GDM1 (cell line): ENCODE measurements at regions not wholly inside any gene's neighbourhood (a gene's known extent, or its start where the extent isn't known, plus 50 kb on each side); places are given as distances from the start of the nearest gene placed in this dataset.
"Not testable (repeated sequence)": the region's sequence is repeated elsewhere in the genome, so short reads cannot be mapped to it uniquely, and the experiment has no call there.

Experiments
- DNase-seq: peaks from one replicate; lab custom pipeline; 2025; lab: John Stamatoyannopoulos, UW

- no peak for DNase-seq
Observed at GRCh38 chr7:35909870-35910357, 109.1 kb downstream of the SEPTIN7 start.

DNA sequence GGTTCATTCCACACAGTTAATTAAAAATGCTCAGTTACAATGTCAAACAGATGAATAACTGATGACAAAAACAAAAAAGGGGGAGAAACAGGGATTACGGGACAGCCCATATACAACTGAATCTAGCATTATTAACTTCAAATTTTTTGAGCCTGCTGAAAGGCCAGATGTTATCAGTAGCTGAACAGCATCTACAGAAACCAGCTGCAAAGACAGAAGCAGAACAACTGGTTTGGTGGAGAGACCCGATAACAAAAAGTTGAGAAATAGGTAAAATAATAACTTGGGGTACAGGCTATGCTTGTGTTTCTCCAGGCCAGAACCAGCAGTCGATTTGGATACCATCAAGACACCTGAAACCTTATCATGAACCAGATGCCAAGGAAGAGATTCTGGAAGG, 109.8 kb downstream of the SEPTIN7 start:
- DNase-seq = not testable (repeated sequence)

DNA sequence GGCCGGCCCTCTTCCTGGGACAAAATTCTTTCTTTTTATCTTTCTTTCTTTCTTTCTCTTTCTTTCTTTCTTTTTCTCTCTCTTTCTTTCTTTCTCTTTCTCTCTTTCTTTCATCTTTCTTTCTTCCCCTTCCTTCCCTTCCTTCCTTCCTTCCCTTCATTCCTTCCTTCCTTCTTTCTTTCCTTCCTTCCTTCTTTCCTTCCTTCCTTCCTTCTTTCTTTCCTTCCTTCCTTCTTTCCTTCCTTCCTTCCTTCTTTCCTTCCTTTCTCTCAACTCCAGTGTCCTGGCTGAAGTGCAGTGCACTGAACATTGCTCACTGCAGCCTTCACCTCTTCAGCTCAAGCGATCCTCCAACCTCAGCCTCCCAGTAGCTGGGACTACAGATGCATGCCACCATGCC, 112.5 kb downstream of the SEPTIN7 start:
- not testable (repeated sequence) for DNase-seq

- DNase-seq = not testable (repeated sequence)
Observed at GRCh38 chr7:35914214-35914613, 113.4 kb downstream of the SEPTIN7 start.

DNA sequence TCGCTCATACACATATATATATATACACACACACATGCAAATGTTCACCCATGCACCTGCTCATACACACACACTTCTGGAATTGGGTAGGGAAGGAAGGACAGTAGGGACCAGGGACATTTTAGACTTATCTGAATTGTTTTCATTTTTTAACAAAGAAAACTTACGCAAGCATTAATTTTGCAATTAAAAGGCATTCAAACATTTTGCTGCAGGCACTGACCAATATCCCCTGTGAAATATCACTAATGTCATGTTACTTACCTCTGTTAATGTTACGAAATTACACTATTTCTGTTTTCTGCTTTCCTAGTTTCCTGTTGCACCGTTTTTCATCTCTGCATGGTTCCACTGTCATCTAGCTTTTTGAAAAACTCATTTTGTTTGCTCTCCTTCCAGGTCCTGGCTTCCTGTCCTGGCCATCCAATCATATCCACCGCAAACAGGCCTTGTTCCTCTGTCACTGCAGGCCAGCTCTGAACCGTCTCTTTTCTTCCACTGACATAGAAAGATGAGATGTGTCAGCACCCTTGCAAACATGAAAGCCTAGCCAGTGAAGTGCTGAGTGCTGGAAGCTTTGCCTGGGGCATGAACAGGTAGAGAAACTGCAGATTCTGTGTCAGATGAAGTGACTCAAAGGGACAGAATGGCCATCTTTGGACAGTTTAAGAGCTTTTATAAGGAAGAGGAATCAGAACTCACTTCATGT, 114.5 kb downstream of the SEPTIN7 start:
- DNase-seq = not testable (repeated sequence)

- DNase-seq = not testable (repeated sequence)
Observed at GRCh38 chr7:35918217-35918616, 117.4 kb downstream of the SEPTIN7 start.

GRCh38 chr7:35919607-35920006, 118.8 kb downstream of the SEPTIN7 start:
- DNase-seq = not testable (repeated sequence)

DNA sequence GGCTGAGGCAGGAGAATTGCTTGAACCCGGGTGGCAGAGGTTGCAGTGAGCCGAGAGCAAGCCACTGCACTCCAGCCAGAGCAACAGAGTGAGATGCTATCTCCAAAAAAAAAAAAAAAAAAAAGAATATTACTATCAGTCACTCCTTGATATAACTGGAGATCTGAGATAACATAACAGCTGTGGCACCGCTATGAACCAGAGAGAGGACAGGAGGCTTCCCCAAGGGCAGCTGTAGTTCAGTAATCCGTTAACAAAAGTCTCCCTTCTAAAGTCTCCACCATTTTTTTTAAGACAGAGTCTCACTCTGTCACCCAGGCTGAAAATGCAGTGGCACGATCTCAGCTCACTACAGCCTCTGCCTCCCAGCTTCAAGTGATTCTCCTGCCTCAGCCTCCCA, 120.5 kb downstream of the SEPTIN7 start:
- not testable (repeated sequence) for DNase-seq

GRCh38 chr7:35924668-35925067, 123.8 kb downstream of the SEPTIN7 start:
- DNase-seq = not testable (repeated sequence)

GRCh38 chr7:35926966-35927365, 126.1 kb downstream of the SEPTIN7 start:
- DNase-seq = not testable (repeated sequence)

DNA sequence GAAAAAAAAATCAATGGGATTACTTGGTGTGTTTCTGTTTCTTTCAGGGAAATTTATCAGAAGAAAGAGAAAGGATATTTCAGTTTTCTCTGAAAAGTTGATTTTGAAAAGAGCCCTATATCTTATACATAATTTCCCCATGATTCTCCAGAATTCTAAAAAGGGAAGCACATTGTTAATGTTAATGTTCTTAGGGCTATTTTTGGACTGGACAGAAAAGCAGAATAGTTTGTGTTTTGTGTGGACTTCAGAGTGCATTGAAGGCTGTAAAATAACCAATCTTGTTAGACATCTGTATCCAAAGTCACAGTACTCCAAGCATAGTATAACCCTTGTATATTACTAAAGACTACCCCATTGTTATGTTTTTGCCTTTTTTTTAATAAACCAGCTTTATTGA, 130.3 kb downstream of the SEPTIN7 start:
- DNase-seq = not testable (repeated sequence)

DNA sequence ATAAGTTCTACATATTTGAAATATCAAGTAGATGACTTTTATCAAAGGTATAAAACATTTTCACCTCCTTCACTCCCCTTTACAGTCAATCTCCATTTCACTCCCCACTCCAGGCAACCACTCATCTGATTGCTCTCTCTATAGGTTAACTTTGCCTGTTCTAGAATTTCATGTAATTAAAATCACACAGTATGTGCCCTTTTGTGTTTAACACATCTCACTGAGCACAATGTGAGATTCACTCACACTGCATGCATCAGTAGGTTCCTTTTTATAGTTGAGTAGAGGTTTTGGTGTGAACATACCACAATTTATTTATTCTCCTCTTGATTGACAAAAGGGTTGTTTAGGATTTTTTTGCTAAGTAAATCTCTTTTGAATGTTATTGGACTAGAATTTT, 130.7 kb downstream of the SEPTIN7 start:
- DNase-seq = not testable (repeated sequence)

DNA sequence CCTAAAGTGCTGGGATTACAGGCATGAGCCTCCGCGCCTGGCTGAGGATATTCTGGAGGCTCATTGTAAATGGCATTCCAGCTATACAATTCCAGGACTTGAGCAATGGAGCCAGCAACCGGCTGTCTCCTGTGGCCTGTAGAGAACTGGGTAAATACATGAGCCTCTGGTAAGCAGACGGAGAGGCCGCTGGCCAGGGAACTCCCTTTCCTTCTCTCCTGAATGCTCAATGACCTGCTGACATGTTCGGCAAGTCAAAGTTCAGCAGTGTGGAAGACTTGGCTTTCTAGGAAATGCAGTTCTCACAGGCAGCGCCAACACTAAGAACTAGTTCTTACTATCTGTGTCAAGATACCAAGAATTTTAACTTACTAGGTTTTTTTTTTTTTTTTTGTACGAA, 139.8 kb downstream of the SEPTIN7 start:
- not testable (repeated sequence) for DNase-seq

- DNase-seq = not testable (repeated sequence)
Observed at GRCh38 chr7:35945621-35946020, 144.8 kb downstream of the SEPTIN7 start.

GRCh38 chr7:35955735-35956134, 154.9 kb downstream of the SEPTIN7 start:
- not testable (repeated sequence) for DNase-seq

- DNase-seq = not testable (repeated sequence)
Observed at GRCh38 chr7:35956988-35957387, 156.1 kb downstream of the SEPTIN7 start.

DNA sequence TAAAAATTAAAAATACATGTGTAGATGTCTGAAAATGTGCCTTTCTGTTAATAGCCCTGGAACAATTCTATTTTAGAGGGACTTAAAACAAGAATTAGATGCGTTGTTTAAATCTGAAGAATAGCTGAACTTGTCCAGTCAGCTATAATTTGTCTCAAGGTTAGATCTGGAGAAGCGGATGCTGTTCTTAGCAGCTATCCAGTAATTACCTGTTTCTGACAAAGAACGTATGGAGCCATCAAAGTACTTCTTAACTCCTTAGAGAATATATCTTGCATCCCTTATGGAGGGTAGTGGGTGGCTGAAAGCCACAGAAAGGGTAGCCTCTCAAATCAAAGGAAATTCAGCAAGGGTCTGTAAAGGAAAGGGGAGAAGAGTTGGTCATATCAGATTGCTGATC, 160.4 kb downstream of the SEPTIN7 start:
- not testable (repeated sequence) for DNase-seq

DNA sequence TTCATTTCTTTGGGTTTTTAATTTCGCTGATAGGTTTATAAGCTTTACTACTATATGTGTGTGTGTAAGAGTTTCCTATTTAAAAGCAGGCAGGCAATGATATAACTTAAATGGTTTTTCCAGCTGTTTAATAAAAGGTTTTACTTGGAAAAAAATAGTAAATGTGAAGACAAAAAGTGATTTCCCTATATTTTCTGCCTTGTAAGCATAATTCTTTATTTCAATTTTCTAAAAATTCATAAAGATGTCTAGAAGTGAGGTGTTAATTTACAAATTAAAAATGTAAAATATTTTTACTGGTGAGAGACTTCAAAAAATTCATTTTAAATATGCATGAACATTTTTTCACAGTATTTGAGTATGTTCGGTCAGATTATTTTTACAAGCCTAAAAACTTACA, 161.8 kb downstream of the SEPTIN7 start:
- DNase-seq = not testable (repeated sequence)

GRCh38 chr7:35967366-35968139, 166.7 kb downstream of the SEPTIN7 start:
- no peak for DNase-seq

DNA sequence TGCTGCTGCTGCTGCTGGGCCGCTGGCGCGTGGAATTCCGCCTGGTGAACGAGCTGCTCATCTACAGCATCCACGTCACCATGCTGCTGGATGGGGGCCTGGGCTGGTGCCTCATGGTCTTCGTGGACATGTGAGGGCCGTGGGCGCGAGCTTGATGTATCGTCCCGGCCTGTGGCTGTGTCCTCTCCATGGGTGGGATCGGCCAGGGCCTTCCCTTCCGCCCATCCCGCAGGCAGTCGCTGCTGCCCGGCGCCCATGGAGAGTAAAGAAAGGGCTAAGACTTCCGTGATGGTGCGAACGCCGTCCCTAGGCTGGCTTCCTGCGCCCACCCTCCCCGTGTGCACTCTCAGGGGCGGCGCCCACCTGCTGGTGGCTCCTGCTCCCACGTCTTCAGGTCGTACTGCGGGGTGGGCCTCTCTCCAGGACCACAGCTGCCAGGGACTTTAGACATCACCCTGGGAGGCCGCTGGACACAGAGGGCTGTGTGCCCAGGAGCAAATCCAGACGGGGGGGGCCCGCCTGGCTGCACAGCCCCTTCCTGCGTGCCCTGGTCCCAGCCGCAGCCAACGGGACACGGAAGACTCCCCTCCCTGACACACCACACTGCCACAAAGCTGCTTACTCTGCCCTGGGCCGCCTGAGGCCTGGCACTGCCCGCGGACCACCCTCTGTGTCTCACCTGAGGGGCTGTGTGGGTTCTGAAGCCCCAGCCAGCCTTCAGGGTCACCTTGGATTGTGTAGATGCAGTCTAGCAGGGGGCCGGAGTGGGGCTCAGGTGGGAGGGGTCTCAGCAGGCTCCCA, 167.5 kb downstream of the SEPTIN7 start:
- no peak for DNase-seq

DNA sequence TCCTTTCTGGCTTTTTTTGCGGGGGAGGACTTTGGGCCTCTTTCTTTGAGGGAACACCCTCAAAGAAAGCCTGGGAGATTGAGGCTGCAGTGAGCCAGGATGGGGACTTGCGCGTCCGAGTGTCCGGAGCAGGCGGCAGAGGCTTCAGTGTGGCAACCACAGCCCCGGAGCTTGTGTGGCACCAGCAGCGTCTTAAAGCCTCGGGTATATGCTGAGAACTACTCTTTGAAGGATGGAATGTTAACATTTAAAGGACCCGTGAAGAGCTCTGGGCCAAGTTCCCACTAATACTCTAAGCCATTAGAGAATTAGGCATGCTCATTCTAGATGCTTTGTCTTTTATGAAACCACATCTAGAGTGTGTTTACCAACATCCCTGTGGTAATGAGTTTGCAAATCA, 168.2 kb downstream of the SEPTIN7 start:
- no peak for DNase-seq

DNA sequence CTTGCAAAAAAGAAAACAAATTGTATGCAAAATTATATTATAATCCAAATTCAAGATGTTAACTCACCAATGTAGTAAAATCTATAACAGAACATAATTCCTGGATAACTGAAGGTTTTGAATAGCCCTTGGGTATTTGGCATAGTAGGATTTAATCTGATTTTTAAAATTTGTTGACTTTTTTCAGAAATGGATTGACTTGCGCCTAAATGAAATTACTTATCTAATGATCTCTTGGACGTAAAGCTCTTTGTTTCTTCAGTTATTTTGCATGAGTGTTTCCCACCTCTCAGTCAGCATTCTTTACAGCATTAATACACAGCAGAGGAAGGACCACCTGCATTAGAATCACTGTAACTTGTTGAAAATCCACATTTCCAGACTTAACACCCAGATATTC, 169.6 kb downstream of the SEPTIN7 start:
- no peak for DNase-seq
